H9 (cell line): ENCODE measurements at regions not wholly inside any gene's neighbourhood (a gene's known extent, or its start where the extent isn't known, plus 50 kb on each side); places are given as distances from the start of the nearest gene placed in this dataset.

Experiments
- DNase-seq: peaks from one replicate; pipeline ENCODE4 v3.0.0-alpha.2; 2017
- H2AFZ ChIP-seq: one replicate; pipeline ENCODE4 v1.6.1; 2013; ENCODE audit warnings: mild to moderate bottlenecking, low read length, control low read depth, moderate library complexity
- H2AK5ac ChIP-seq: 2 replicates; pipeline ENCODE4 v1.6.1; 2013; ENCODE audit warnings: low read length, control low read depth, mixed read lengths; ENCODE audit not compliant: insufficient read length
- H2BK120ac ChIP-seq: one replicate; pipeline ENCODE4 v1.6.1; 2013; ENCODE audit warnings: low read depth, mild to moderate bottlenecking, low read length, control low read depth, inconsistent platforms; ENCODE audit not compliant: poor library complexity, severe bottlenecking
- H2BK12ac ChIP-seq: 2 replicates; pipeline ENCODE4 v1.6.1; 2013; ENCODE audit warnings: low read length, control low read depth, mixed read lengths, low read depth; ENCODE audit not compliant: insufficient read length
- H2BK15ac ChIP-seq: 2 replicates; pipeline ENCODE4 v1.6.1; 2013; ENCODE audit warnings: low read depth, low read length, control low read depth
- H2BK20ac ChIP-seq: one replicate; pipeline ENCODE4 v1.6.1; 2013; ENCODE audit warnings: low read depth, mild to moderate bottlenecking, low read length, control low read depth, inconsistent platforms; ENCODE audit not compliant: poor library complexity, severe bottlenecking
- H2BK5ac ChIP-seq: 2 replicates; pipeline ENCODE4 v1.6.1; 2013; ENCODE audit warnings: low read length, control low read depth, mixed read lengths; ENCODE audit not compliant: insufficient read length
- H3K14ac ChIP-seq: 2 replicates; pipeline ENCODE4 v1.6.1; 2013; ENCODE audit warnings: low read length, control low read depth; ENCODE audit not compliant: insufficient read depth
- H3K18ac ChIP-seq: 2 replicates; pipeline ENCODE4 v1.6.1; 2013; ENCODE audit warnings: low read depth, mild to moderate bottlenecking, mixed read lengths, low read length, control low read depth; ENCODE audit not compliant: insufficient read length
- H3K23ac ChIP-seq: 2 replicates; pipeline ENCODE4 v1.6.1; 2013; ENCODE audit warnings: low read length, control low read depth, mixed read lengths, low read depth; ENCODE audit not compliant: insufficient read length
- H3K23me2 ChIP-seq: 2 replicates; pipeline ENCODE4 v1.6.1; 2013; ENCODE audit warnings: low read depth, mild to moderate bottlenecking, mixed read lengths, low read length, control low read depth; ENCODE audit not compliant: insufficient read length, poor library complexity, severe bottlenecking
- H3K27ac ChIP-seq: 2 replicates; pipeline ENCODE4 v1.5.1; 2013; ENCODE audit warnings: low read length, control low read depth, mixed read lengths, low read depth; ENCODE audit not compliant: insufficient read length
- H3K27me3 ChIP-seq: 2 replicates; pipeline ENCODE4 v1.6.1; 2013; ENCODE audit warnings: low read length, control low read depth, inconsistent platforms; ENCODE audit not compliant: insufficient read depth
- H3K4ac ChIP-seq: 2 replicates; pipeline ENCODE4 v1.6.1; 2013; ENCODE audit warnings: low read depth, mild to moderate bottlenecking, control low read depth, inconsistent platforms, low read length, moderate library complexity
- H3K4me1 ChIP-seq: 2 replicates; pipeline ENCODE4 v1.6.1; 2013; ENCODE audit warnings: low read length, control low read depth, inconsistent platforms; ENCODE audit not compliant: insufficient read depth
- H3K4me2 ChIP-seq: 2 replicates; pipeline ENCODE4 v1.6.1; 2013; ENCODE audit warnings: low read length, control low read depth, mixed read lengths; ENCODE audit not compliant: insufficient read length, insufficient read depth
- H3K56ac ChIP-seq: 2 replicates; pipeline ENCODE4 v1.6.1; 2013; ENCODE audit warnings: low read depth, mild to moderate bottlenecking, mixed read lengths, low read length, control low read depth; ENCODE audit not compliant: insufficient read length
- H3K79me1 ChIP-seq: 2 replicates; pipeline ENCODE4 v1.6.1; 2013; ENCODE audit warnings: low read depth, mild to moderate bottlenecking, moderate library complexity, low read length, control low read depth, inconsistent platforms; ENCODE audit not compliant: insufficient read depth, poor library complexity, severe bottlenecking
- H3K79me2 ChIP-seq: 2 replicates; pipeline ENCODE4 v1.6.1; 2013; ENCODE audit warnings: low read length, control low read depth, inconsistent platforms; ENCODE audit not compliant: insufficient read depth
- H3K9ac ChIP-seq: 2 replicates; pipeline ENCODE4 v1.6.1; 2013; ENCODE audit warnings: low read length, control low read depth, mixed read lengths; ENCODE audit not compliant: insufficient read length; ENCODE audit errors: extremely low read depth
- H3K9me3 ChIP-seq: one replicate; pipeline ENCODE4 v1.6.1; 2013; ENCODE audit warnings: low read depth, low read length, inconsistent platforms; ENCODE audit not compliant: control insufficient read depth
- H3T11ph ChIP-seq: one replicate; pipeline ENCODE4 v1.6.1; 2013; ENCODE audit warnings: mild to moderate bottlenecking, low read length, control low read depth, inconsistent platforms
- H4K20me1 ChIP-seq: one replicate; pipeline ENCODE4 v1.6.1; 2013; ENCODE audit not compliant: control insufficient read depth, insufficient read length, insufficient read depth
- H4K5ac ChIP-seq: 2 replicates; pipeline ENCODE4 v1.6.1; 2013; ENCODE audit warnings: low read depth, mild to moderate bottlenecking, mixed read lengths, low read length, control low read depth; ENCODE audit not compliant: insufficient read length
- H4K8ac ChIP-seq: replicated peaks from 2 replicates; pipeline ENCODE4 v1.6.1; 2013; ENCODE audit warnings: low read length, control low read depth, mixed read lengths, low read depth; ENCODE audit not compliant: insufficient read length
- H4K91ac ChIP-seq: 2 replicates; pipeline ENCODE4 v1.6.1; 2013; ENCODE audit warnings: low read depth, mild to moderate bottlenecking, moderate library complexity, mixed read lengths, low read length, control low read depth; ENCODE audit not compliant: insufficient read length
- H3K27ac Mint-ChIP-seq, 3 experiments: 2 replicates in 2 of 3; 3 replicates in 1 of 3; pipeline ENCODE4 v1.8.0; 2020 to 2021; ENCODE audit warnings: mixed read lengths in 3 of 3, mild to moderate bottlenecking in 1 of 3, moderate library complexity in 1 of 3
- H3K27me3 Mint-ChIP-seq: 2 replicates; pipeline ENCODE4 v1.8.0; 2021; ENCODE audit warnings: low read depth, mild to moderate bottlenecking, moderate library complexity, mixed read lengths
- H3K36me3 Mint-ChIP-seq, 3 experiments: 2 replicates in 2 of 3; 3 replicates in 1 of 3; pipeline ENCODE4 v1.8.0; 2020 to 2021; ENCODE audit warnings: low read depth in 3 of 3, mixed read lengths in 3 of 3; ENCODE audit not compliant: insufficient read depth in 1 of 3
- H3K4me1 Mint-ChIP-seq, 2 experiments: 2 replicates each; pipeline ENCODE4 v1.8.0; 2020; ENCODE audit warnings: mixed read lengths in 2 of 2
- H3K4me3 Mint-ChIP-seq, 2 experiments: 2 replicates in 1 of 2; 3 replicates in 1 of 2; pipeline ENCODE4 v1.8.0; 2020 to 2021; ENCODE audit warnings: mild to moderate bottlenecking in 2 of 2, mixed read lengths in 2 of 2, moderate library complexity in 1 of 2
- H3K9me3 Mint-ChIP-seq, 2 experiments: 2 replicates in 1 of 2; 3 replicates in 1 of 2; pipeline ENCODE4 v1.8.0; 2020; ENCODE audit warnings: mild to moderate bottlenecking in 2 of 2, mixed read lengths in 2 of 2, moderate library complexity in 1 of 2
- CTCF ChIP-seq: fragments of 200-600 bp; sonication (generic); conservative IDR thresholded peaks from 3 replicates; pipeline ENCODE4 v1.8.0; 2021; ENCODE audit warnings: antibody characterized with exemption, mild to moderate bottlenecking
- WGBS: extraction: QIAGEN DNeasy Blood & Tissue Kit; methylation state at CpG from one replicate; pipeline ENCODE4 v1.1.7; 2013; ENCODE audit warnings: missing lambda C conversion rate, low lambda C conversion rate, mixed read lengths; ENCODE audit not compliant: insufficient read length; ENCODE audit errors: extremely low coverage; 5-methylcytosine and 5-hydroxymethylcytosine counted together

GRCh38 chr14:87772854-87773253 is 220.1 kb downstream of the GALC start:
- H3K9me3 ChIP-seq: no peaks in the 10 kb centered on the region
- H3K14ac ChIP-seq: no peak overlapping the region
- H4K91ac ChIP-seq: no peak overlapping the region
- no peak overlapping the region for H3K4me2 ChIP-seq
- H3K27me3 ChIP-seq: no peaks in the 10 kb centered on the region
- Mint-ChIP-seq H3K27ac (peak overlapping the region; percentile 40 to 89 (median 70); a peak in 3 of 7 replicates), H3K27me3 (no peaks in the 10 kb centered on the region; the same call in 1 of the 2 replicates), H3K4me3 (no peak overlapping the region), H3K36me3 (peaks cover 0 to 6% (median 3%) of the 10 kb centered on the region in 3 experiments; a peak in 2 of 7 replicates), H3K9me3 (peaks cover 11 to 17% of the 10 kb centered on the region in 2 experiments; a peak in 4 of 5 replicates), H3K4me1 (peaks cover 7% of the 10 kb centered on the region in 2 experiments)
- H3K23me2 ChIP-seq: no peaks in the 10 kb centered on the region
- DNase-seq: no peak
- no peaks in the 10 kb centered on the region for H3K79me2 ChIP-seq
- no peak overlapping the region for H2BK120ac ChIP-seq
- H3K79me1 ChIP-seq: no peaks in the 10 kb centered on the region
- no peak overlapping the region for H3T11ph ChIP-seq
- no peak overlapping the region for H4K8ac ChIP-seq
- TF ChIP-seq CTCF: no peak
- H2BK5ac ChIP-seq: no peak overlapping the region
- H3K56ac ChIP-seq: no peak overlapping the region
- no CpG with 5 or more reads among the region's 7 CpGs for WGBS
- H4K5ac ChIP-seq: no peak overlapping the region
- H2AK5ac ChIP-seq: no peak overlapping the region
- no peak overlapping the region for H2BK15ac ChIP-seq
- no peak overlapping the region for H3K23ac ChIP-seq
- no peak overlapping the region for H3K9ac ChIP-seq
- H3K4ac ChIP-seq: no peak overlapping the region
- no peaks in the 10 kb centered on the region for H3K4me1 ChIP-seq
- no peak overlapping the region for H3K18ac ChIP-seq
- no peak overlapping the region for H3K27ac ChIP-seq
- H2BK12ac ChIP-seq: no peak overlapping the region
- H2BK20ac ChIP-seq: no peak overlapping the region
- H4K20me1 ChIP-seq: no peaks in the 10 kb centered on the region
- H2AFZ ChIP-seq: no peak overlapping the region
